GM12878 (cell line): ENCODE measurements at regions not wholly inside any gene's neighbourhood (a gene's known extent, or its start where the extent isn't known, plus 50 kb on each side); places are given as distances from the start of the nearest gene placed in this dataset.

ENCODE experiments used
- ATF7 ChIP-seq: fragments of 450-650 bp; IDR thresholded peaks from 2 replicates; pipeline ENCODE4 v1.6.1; 2016; ENCODE audit warnings: low read depth, mild to moderate bottlenecking
- BACH1 ChIP-seq: fragments of 450-650 bp; IDR thresholded peaks from 2 replicates; pipeline ENCODE4 v1.6.1; 2017; ENCODE audit warnings: mild to moderate bottlenecking, borderline replicate concordance
- CHD2 ChIP-seq: IDR thresholded peaks from 2 replicates; pipeline ENCODE4 v1.6.1; 2011; ENCODE audit warnings: low read depth, low read length, improper control_type of control experiment, borderline replicate concordance
- CTCF ChIP-seq, 3 experiments: IDR thresholded peaks in 2 of 3; conservative IDR thresholded peaks in 1 of 3; 2 replicates each; pipeline ENCODE4 v1.5.1; 2011; ENCODE audit warnings: low read depth in 3 of 3, low read length in 3 of 3, mild to moderate bottlenecking in 3 of 3, control low read depth in 2 of 3, moderate library complexity in 2 of 3, inconsistent platforms in 1 of 3, mixed read lengths in 1 of 3; ENCODE audit not compliant: control insufficient read depth in 2 of 3, insufficient read depth in 1 of 3; ENCODE audit errors: extremely low read depth in 1 of 3
- E2F4 ChIP-seq: IDR thresholded peaks from 2 replicates; pipeline ENCODE4 v1.6.1; 2012; ENCODE audit warnings: low read depth, low read length, improper control_type of control experiment
- KDM1A ChIP-seq: fragments of 200-600 bp; sonication (generic); IDR thresholded peaks from 2 replicates; pipeline ENCODE4 v1.6.1; 2016; ENCODE audit warnings: borderline replicate concordance
- MTA2 ChIP-seq: fragments of 450-650 bp; IDR thresholded peaks from 2 replicates; pipeline ENCODE4 v1.6.1; 2016; ENCODE audit warnings: low read depth, mild to moderate bottlenecking, moderate library complexity
- RFX5 ChIP-seq: IDR thresholded peaks from 2 replicates; pipeline ENCODE4 v1.6.1; 2011; ENCODE audit warnings: low read depth, low read length, improper control_type of control experiment

GRCh38 chr2:150917961-150918713 is 343.5 kb downstream of the RBM43 start:
- TF ChIP-seq BACH1 (no peak), CTCF (IDR thresholded peaks at IDR 0.05 in 2 of 3, conservative IDR thresholded peaks at IDR 0.05 in 1 of 3; ENCODE audit: control insufficient read depth in 2 of 3, extremely low read depth in 1 of 3, insufficient read depth in 1 of 3, low read depth in 3 of 3, low read length in 3 of 3) (no peak), KDM1A (no peak), MTA2 (no peak), CHD2 (no peak), RFX5 (no peak), ATF7 (no peak), E2F4 (no peak)
